ENCODE measurements at regions not wholly inside any gene's neighbourhood (a gene's known extent, or its start where the extent isn't known, plus 50 kb on each side); places are given as distances from the start of the nearest gene placed in this dataset.

DNA sequence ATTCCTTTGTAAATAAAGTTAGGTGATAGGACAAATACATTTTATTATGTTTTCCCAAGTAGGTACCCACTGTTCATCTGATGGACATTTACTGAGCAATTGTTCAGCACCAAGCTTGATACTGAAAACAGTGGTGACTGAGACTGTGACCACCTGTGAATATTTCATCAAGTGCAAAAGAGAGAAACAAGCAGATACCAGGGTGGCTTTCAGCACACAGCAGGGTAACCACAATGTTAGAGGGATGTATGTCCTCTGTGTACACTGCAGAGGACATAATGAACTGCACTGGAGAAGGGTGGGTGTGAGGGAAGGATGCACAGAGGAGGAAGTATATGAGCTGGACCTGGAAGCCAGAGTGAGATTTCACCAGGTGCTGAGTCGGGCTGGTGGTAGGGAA is 411.8 kb downstream of the RAD51AP2 start:
- no peak for TF ChIP-seq BHLHE40 (IDR thresholded peaks at IDR 0.05; ENCODE audit: borderline replicate concordance in 1 of 2, low read depth in 2 of 2, low read length in 1 of 2)
- no peak for TF ChIP-seq JUND (IDR thresholded peaks at IDR 0.05; ENCODE audit: low read depth, low read length)
- no peak for TF ChIP-seq GABPA (IDR thresholded peaks at IDR 0.05; ENCODE audit: low read depth)
- TF ChIP-seq MXI1 (IDR thresholded peaks at IDR 0.05; ENCODE audit: low read depth, low read length): no peak
- TF ChIP-seq POLR2AphosphoS5 (IDR thresholded peaks at IDR 0.05; ENCODE audit: low read length): no peak
- no peak for TF ChIP-seq CHD4 (IDR thresholded peaks at IDR 0.05)
- TF ChIP-seq, protein P1, sequence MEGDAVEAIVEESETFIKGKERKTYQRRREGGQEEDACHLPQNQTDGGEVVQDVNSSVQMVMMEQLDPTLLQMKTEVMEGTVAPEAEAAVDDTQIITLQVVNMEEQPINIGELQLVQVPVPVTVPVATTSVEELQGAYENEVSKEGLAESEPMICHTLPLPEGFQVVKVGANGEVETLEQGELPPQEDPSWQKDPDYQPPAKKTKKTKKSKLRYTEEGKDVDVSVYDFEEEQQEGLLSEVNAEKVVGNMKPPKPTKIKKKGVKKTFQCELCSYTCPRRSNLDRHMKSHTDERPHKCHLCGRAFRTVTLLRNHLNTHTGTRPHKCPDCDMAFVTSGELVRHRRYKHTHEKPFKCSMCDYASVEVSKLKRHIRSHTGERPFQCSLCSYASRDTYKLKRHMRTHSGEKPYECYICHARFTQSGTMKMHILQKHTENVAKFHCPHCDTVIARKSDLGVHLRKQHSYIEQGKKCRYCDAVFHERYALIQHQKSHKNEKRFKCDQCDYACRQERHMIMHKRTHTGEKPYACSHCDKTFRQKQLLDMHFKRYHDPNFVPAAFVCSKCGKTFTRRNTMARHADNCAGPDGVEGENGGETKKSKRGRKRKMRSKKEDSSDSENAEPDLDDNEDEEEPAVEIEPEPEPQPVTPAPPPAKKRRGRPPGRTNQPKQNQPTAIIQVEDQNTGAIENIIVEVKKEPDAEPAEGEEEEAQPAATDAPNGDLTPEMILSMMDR (IDR thresholded peaks at IDR 0.05 in 2 of 3, conservative IDR thresholded peaks at IDR 0.05 in 1 of 3; ENCODE audit: control insufficient read depth in 2 of 3, extremely low read depth in 1 of 3, insufficient read depth in 1 of 3, low read depth in 3 of 3, low read length in 3 of 3): no peak
- TF ChIP-seq POLR2A (IDR thresholded peaks at IDR 0.05; ENCODE audit: low read depth, low read length): no peak
- TF ChIP-seq PAX5 (IDR thresholded peaks at IDR 0.05; ENCODE audit: borderline replicate concordance, low read depth, low read length): no peak
- no peak for TF ChIP-seq SIX5 (IDR thresholded peaks at IDR 0.05; ENCODE audit: low read depth, low read length, severe bottlenecking)
- TF ChIP-seq, protein P2, sequence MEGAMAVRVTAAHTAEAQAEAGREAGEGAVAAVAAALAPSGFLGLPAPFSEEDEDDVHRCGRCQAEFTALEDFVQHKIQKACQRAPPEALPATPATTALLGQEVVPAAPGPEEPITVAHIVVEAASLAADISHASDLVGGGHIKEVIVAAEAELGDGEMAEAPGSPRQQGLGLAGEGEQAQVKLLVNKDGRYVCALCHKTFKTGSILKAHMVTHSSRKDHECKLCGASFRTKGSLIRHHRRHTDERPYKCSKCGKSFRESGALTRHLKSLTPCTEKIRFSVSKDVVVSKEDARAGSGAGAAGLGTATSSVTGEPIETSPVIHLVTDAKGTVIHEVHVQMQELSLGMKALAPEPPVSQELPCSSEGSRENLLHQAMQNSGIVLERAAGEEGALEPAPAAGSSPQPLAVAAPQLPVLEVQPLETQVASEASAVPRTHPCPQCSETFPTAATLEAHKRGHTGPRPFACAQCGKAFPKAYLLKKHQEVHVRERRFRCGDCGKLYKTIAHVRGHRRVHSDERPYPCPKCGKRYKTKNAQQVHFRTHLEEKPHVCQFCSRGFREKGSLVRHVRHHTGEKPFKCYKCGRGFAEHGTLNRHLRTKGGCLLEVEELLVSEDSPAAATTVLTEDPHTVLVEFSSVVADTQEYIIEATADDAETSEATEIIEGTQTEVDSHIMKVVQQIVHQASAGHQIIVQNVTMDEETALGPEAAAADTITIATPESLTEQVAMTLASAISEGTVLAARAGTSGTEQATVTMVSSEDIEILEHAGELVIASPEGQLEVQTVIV (IDR thresholded peaks at IDR 0.05; ENCODE audit: borderline replicate concordance, partially characterized antibody): no peak
